ENCODE measurements at regions not wholly inside any gene's neighbourhood (a gene's known extent, or its start where the extent isn't known, plus 50 kb on each side); places are given as distances from the start of the nearest gene placed in this dataset.

- no peaks in the 10 kb centered on the region for H3K27me3 ChIP-seq (ENCODE audit: control insufficient read depth, insufficient read depth, low read length)
- H3K4me1 ChIP-seq (ENCODE audit: control insufficient read depth, insufficient read depth, low read length), result no peaks in the 10 kb centered on the region
- H3K27ac ChIP-seq (ENCODE audit: low read length), result no peak overlapping the region
- no peak for DNase-seq
- no peak overlapping the region for H3K4me3 ChIP-seq (ENCODE audit: low read length)
- H3K9me3 ChIP-seq (ENCODE audit: control insufficient read depth, low read depth, low read length), result no peaks in the 10 kb centered on the region
- no CpG with 5 or more reads among the region's 1 CpG for WGBS (ENCODE audit: insufficient coverage, low lambda C conversion rate)
- no peaks in the 10 kb centered on the region for H3K36me3 ChIP-seq (ENCODE audit: control insufficient read depth, insufficient read depth, low read length)
Measured at GRCh38 chrX:131356725-131357124, 67.6 kb upstream of the IGSF1 start.

- DNase-seq, result no peak
- Histone ChIP-seq H3K27ac (ENCODE audit: low read length) (no peak overlapping the region), H3K4me3 (ENCODE audit: low read length) (no peak overlapping the region), H3K36me3 (ENCODE audit: control insufficient read depth, insufficient read depth, low read length) (no peaks in the 10 kb centered on the region), H3K9me3 (ENCODE audit: control insufficient read depth, low read depth, low read length) (no peaks in the 10 kb centered on the region), H3K4me1 (ENCODE audit: control insufficient read depth, insufficient read depth, low read length) (peaks cover 5% of the 10 kb centered on the region), H3K27me3 (ENCODE audit: control insufficient read depth, insufficient read depth, low read length) (no peaks in the 10 kb centered on the region)
- WGBS (ENCODE audit: insufficient coverage, low lambda C conversion rate), result no CpG with 5 or more reads among the region's 2 CpGs
Measured at GRCh38 chrX:131359611-131360010, 70.5 kb upstream of the IGSF1 start.

GRCh38 chrX:131365766-131366165, 76.7 kb upstream of the IGSF1 start:
- no peak overlapping the region for H3K27ac ChIP-seq (ENCODE audit: low read length)
- no CpG with 5 or more reads among the region's 3 CpGs for WGBS (ENCODE audit: insufficient coverage, low lambda C conversion rate)
- H3K9me3 ChIP-seq (ENCODE audit: control insufficient read depth, low read depth, low read length), result no peaks in the 10 kb centered on the region
- H3K36me3 ChIP-seq (ENCODE audit: control insufficient read depth, insufficient read depth, low read length), result no peaks in the 10 kb centered on the region
- DNase-seq, result no peak
- no peaks in the 10 kb centered on the region for H3K27me3 ChIP-seq (ENCODE audit: control insufficient read depth, insufficient read depth, low read length)
- peaks cover 12% of the 10 kb centered on the region for H3K4me1 ChIP-seq (ENCODE audit: control insufficient read depth, insufficient read depth, low read length)
- H3K4me3 ChIP-seq (ENCODE audit: low read length), result no peak overlapping the region

GRCh38 chrX:131366407-131366806, 77.3 kb upstream of the IGSF1 start:
- H3K36me3 ChIP-seq (ENCODE audit: control insufficient read depth, insufficient read depth, low read length), result no peaks in the 10 kb centered on the region
- H3K4me3 ChIP-seq (ENCODE audit: low read length), result no peak overlapping the region
- no peak overlapping the region for H3K27ac ChIP-seq (ENCODE audit: low read length)
- no peaks in the 10 kb centered on the region for H3K27me3 ChIP-seq (ENCODE audit: control insufficient read depth, insufficient read depth, low read length)
- no CpG with 5 or more reads among the region's 6 CpGs for WGBS (ENCODE audit: insufficient coverage, low lambda C conversion rate)
- H3K4me1 ChIP-seq (ENCODE audit: control insufficient read depth, insufficient read depth, low read length), result peaks cover 12% of the 10 kb centered on the region
- H3K9me3 ChIP-seq (ENCODE audit: control insufficient read depth, low read depth, low read length), result no peaks in the 10 kb centered on the region
- DNase-seq, result peak; percentile 9 to 51

- H3K27me3 ChIP-seq (ENCODE audit: control insufficient read depth, insufficient read depth, low read length), result no peaks in the 10 kb centered on the region
- H3K27ac ChIP-seq (ENCODE audit: low read length), result no peak overlapping the region
- no peaks in the 10 kb centered on the region for H3K36me3 ChIP-seq (ENCODE audit: control insufficient read depth, insufficient read depth, low read length)
- no peak overlapping the region for H3K4me3 ChIP-seq (ENCODE audit: low read length)
- no peaks in the 10 kb centered on the region for H3K4me1 ChIP-seq (ENCODE audit: control insufficient read depth, insufficient read depth, low read length)
- no peaks in the 10 kb centered on the region for H3K9me3 ChIP-seq (ENCODE audit: control insufficient read depth, low read depth, low read length)
- DNase-seq, result no peak
- no CpG with 5 or more reads among the region's 4 CpGs for WGBS (ENCODE audit: insufficient coverage, low lambda C conversion rate)
Measured at GRCh38 chrX:131388293-131388692, 99.2 kb upstream of the IGSF1 start.

GRCh38 chrX:131392666-131393065, 103.6 kb upstream of the IGSF1 start:
- DNase-seq, result no peak
- Histone ChIP-seq H3K4me3 (ENCODE audit: low read length) (no peak overlapping the region), H3K36me3 (ENCODE audit: control insufficient read depth, insufficient read depth, low read length) (no peaks in the 10 kb centered on the region), H3K4me1 (ENCODE audit: control insufficient read depth, insufficient read depth, low read length) (no peaks in the 10 kb centered on the region), H3K27ac (ENCODE audit: low read length) (no peak overlapping the region), H3K27me3 (ENCODE audit: control insufficient read depth, insufficient read depth, low read length) (no peaks in the 10 kb centered on the region), H3K9me3 (ENCODE audit: control insufficient read depth, low read depth, low read length) (no peaks in the 10 kb centered on the region)
- no CpG with 5 or more reads among the region's 3 CpGs for WGBS (ENCODE audit: insufficient coverage, low lambda C conversion rate)

- no peaks in the 10 kb centered on the region for H3K4me1 ChIP-seq (ENCODE audit: control insufficient read depth, insufficient read depth, low read length)
- no peaks in the 10 kb centered on the region for H3K27me3 ChIP-seq (ENCODE audit: control insufficient read depth, insufficient read depth, low read length)
- H3K36me3 ChIP-seq (ENCODE audit: control insufficient read depth, insufficient read depth, low read length), result no peaks in the 10 kb centered on the region
- H3K9me3 ChIP-seq (ENCODE audit: control insufficient read depth, low read depth, low read length), result no peaks in the 10 kb centered on the region
- no peak overlapping the region for H3K27ac ChIP-seq (ENCODE audit: low read length)
- H3K4me3 ChIP-seq (ENCODE audit: low read length), result no peak overlapping the region
- no peak for DNase-seq
- no CpG with 5 or more reads among the region's 5 CpGs for WGBS (ENCODE audit: insufficient coverage, low lambda C conversion rate)
Measured at GRCh38 chrX:131393426-131393825, 104.3 kb upstream of the IGSF1 start.

GRCh38 chrX:131394384-131394783, 105.3 kb upstream of the IGSF1 start:
- Histone ChIP-seq H3K27ac (ENCODE audit: low read length) (no peak overlapping the region), H3K36me3 (ENCODE audit: control insufficient read depth, insufficient read depth, low read length) (no peaks in the 10 kb centered on the region), H3K9me3 (ENCODE audit: control insufficient read depth, low read depth, low read length) (no peaks in the 10 kb centered on the region), H3K27me3 (ENCODE audit: control insufficient read depth, insufficient read depth, low read length) (no peaks in the 10 kb centered on the region), H3K4me1 (ENCODE audit: control insufficient read depth, insufficient read depth, low read length) (no peaks in the 10 kb centered on the region), H3K4me3 (ENCODE audit: low read length) (no peak overlapping the region)
- WGBS (ENCODE audit: insufficient coverage, low lambda C conversion rate), result no CpG with 5 or more reads among the region's 2 CpGs
- DNase-seq, result no peak

- Histone ChIP-seq H3K36me3 (ENCODE audit: control insufficient read depth, insufficient read depth, low read length) (no peaks in the 10 kb centered on the region), H3K27ac (ENCODE audit: low read length) (no peak overlapping the region), H3K4me1 (ENCODE audit: control insufficient read depth, insufficient read depth, low read length) (no peaks in the 10 kb centered on the region), H3K4me3 (ENCODE audit: low read length) (no peak overlapping the region), H3K27me3 (ENCODE audit: control insufficient read depth, insufficient read depth, low read length) (no peaks in the 10 kb centered on the region), H3K9me3 (ENCODE audit: control insufficient read depth, low read depth, low read length) (no peaks in the 10 kb centered on the region)
- DNase-seq, result no peak
- WGBS (ENCODE audit: insufficient coverage, low lambda C conversion rate), result no CpG with 5 or more reads among the region's 5 CpGs
Measured at GRCh38 chrX:131397891-131398290, 108.8 kb upstream of the IGSF1 start.

GRCh38 chrX:131399678-131400428, 110.7 kb upstream of the IGSF1 start:
- no peaks in the 10 kb centered on the region for H3K4me1 ChIP-seq (ENCODE audit: control insufficient read depth, insufficient read depth, low read length)
- no peak overlapping the region for H3K27ac ChIP-seq (ENCODE audit: low read length)
- H3K4me3 ChIP-seq (ENCODE audit: low read length), result no peak overlapping the region
- H3K36me3 ChIP-seq (ENCODE audit: control insufficient read depth, insufficient read depth, low read length), result no peaks in the 10 kb centered on the region
- peak; percentile 57 to 79 for DNase-seq
- no peaks in the 10 kb centered on the region for H3K9me3 ChIP-seq (ENCODE audit: control insufficient read depth, low read depth, low read length)
- H3K27me3 ChIP-seq (ENCODE audit: control insufficient read depth, insufficient read depth, low read length), result no peaks in the 10 kb centered on the region
- WGBS (ENCODE audit: insufficient coverage, low lambda C conversion rate), result no CpG with 5 or more reads among the region's 7 CpGs
